Vagina (tissue), 2 donors: ENCODE measurements at regions not wholly inside any gene's neighbourhood (a gene's known extent, or its start where the extent isn't known, plus 50 kb on each side); places are given as distances from the start of the nearest gene placed in this dataset.

Source experiments
- DNase-seq, 2 donors: peaks; one replicate each; pipeline ENCODE4 v3.0.0-alpha.2; 2017; ENCODE audit errors: extremely low spot score in 2 of 2
- H3K27ac ChIP-seq: fragments of 200-600 bp; sonication (generic); one replicate; pipeline ENCODE4 v1.5.1; 2019
- H3K27me3 ChIP-seq: fragments of 200-600 bp; sonication (generic); one replicate; pipeline ENCODE4 v1.5.1; 2019
- H3K36me3 ChIP-seq, 2 donors: fragments of 200-600 bp; sonication (generic); one replicate each; pipeline ENCODE4 v1.5.1; 2017 to 2019
- H3K4me1 ChIP-seq: fragments of 200-600 bp; sonication (generic); one replicate; pipeline ENCODE4 v1.5.1; 2019
- H3K4me3 ChIP-seq, 2 donors: fragments of 200-600 bp; sonication (generic); 1 replicate in 1 of 2; 2 replicates in 1 of 2; pipeline ENCODE4 v1.5.1; 2016 to 2019
- H3K9me3 ChIP-seq: fragments of 200-600 bp; sonication (generic); one replicate; pipeline ENCODE4 v1.5.1; 2019
- POLR2A ChIP-seq, 2 donors: fragments of 450-650 bp; IDR thresholded peaks; one replicate each; pipeline ENCODE4 v1.6.1; 2017; ENCODE audit warnings: antibody characterized with exemption in 2 of 2, mild to moderate bottlenecking in 2 of 2, moderate library complexity in 2 of 2
- POLR2AphosphoS5 ChIP-seq, 2 donors: sonication (generic); formaldehyde crosslinking; IDR thresholded peaks; one replicate each; pipeline ENCODE4 v1.9.0; 2017; ENCODE audit warnings: antibody characterized with exemption in 2 of 2, mild to moderate bottlenecking in 2 of 2, low read depth in 1 of 2; ENCODE audit not compliant: insufficient read depth in 1 of 2
- intact Hi-C: fragments of 100-400 bp; cut with DNase I; formaldehyde crosslinking; loops from one replicate; pipeline ENCODE4 v1.15.1; 2023
- TF ChIP-seq, protein P1 (sequence below), 3 experiments: fragments of 450-650 bp in 2 of 3; fragments of 200-600 bp in 1 of 3; sonication (generic) in 1 of 3; IDR thresholded peaks; one replicate each; pipeline ENCODE4 v1.5.1; 2017 to 2019; ENCODE audit warnings: antibody characterized with exemption in 3 of 3, mild to moderate bottlenecking in 2 of 3, moderate library complexity in 2 of 3

DNA sequence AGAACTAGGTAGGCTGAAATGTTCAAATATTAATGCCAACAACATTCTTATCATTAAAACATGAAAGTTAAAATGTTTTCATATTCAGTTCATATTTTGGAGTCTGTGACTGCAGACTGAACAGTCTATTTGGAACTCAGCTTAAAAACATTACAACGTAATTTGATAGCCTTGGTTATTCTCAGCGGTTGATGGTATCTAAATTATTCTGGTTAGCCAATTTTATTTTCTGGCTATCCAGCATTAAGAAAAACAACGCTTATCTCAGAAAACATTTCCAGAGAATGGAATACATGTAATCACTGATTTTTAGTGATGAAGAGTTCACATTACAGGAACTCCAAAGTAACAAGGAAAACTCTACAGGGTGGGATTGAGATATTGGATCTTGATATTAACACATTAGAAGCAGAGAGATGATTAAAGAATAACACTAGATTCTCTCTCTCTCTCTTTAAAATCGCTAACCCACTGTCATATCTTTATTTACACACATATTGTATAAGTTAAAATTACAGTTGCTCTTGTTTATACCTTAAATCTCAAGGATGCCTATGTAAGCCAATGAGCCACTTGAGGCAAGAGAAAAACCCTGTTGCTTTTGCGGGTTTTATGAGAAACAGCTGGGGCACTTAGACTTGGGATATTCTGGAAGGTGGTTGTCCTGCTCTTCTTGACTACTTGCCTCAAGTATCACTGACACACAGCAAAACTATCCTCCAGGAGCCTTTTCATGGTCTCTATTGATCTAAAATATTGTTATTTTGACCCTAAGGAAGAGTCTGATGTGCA lies 84.9 kb downstream of the ICOS start:
- H3K9me3 ChIP-seq: no peaks in the 10 kb centered on the region
- H3K36me3 ChIP-seq: no peaks in the 10 kb centered on the region
- DNase-seq: no peak
- TF ChIP-seq, protein P1, sequence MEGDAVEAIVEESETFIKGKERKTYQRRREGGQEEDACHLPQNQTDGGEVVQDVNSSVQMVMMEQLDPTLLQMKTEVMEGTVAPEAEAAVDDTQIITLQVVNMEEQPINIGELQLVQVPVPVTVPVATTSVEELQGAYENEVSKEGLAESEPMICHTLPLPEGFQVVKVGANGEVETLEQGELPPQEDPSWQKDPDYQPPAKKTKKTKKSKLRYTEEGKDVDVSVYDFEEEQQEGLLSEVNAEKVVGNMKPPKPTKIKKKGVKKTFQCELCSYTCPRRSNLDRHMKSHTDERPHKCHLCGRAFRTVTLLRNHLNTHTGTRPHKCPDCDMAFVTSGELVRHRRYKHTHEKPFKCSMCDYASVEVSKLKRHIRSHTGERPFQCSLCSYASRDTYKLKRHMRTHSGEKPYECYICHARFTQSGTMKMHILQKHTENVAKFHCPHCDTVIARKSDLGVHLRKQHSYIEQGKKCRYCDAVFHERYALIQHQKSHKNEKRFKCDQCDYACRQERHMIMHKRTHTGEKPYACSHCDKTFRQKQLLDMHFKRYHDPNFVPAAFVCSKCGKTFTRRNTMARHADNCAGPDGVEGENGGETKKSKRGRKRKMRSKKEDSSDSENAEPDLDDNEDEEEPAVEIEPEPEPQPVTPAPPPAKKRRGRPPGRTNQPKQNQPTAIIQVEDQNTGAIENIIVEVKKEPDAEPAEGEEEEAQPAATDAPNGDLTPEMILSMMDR (IDR thresholded peaks at IDR 0.05): no peak
- TF ChIP-seq POLR2AphosphoS5 (IDR thresholded peaks at IDR 0.05; ENCODE audit: insufficient read depth in 1 of 2, low read depth in 1 of 2) (no peak), POLR2A (IDR thresholded peaks at IDR 0.05) (no peak)
- intact Hi-C loops: no loop called here
- H3K27me3 ChIP-seq: no peaks in the 10 kb centered on the region
- no peak overlapping the region for H3K4me3 ChIP-seq
- H3K27ac ChIP-seq: no peak overlapping the region
- H3K4me1 ChIP-seq: peaks cover 3% of the 10 kb centered on the region

GRCh38 chr2:204022550-204022949 lies 86.0 kb downstream of the ICOS start:
- H3K27me3 ChIP-seq: no peaks in the 10 kb centered on the region
- DNase-seq: no peak
- TF ChIP-seq, protein P1 (IDR thresholded peaks at IDR 0.05): no peak
- no peak for TF ChIP-seq POLR2AphosphoS5 (IDR thresholded peaks at IDR 0.05; ENCODE audit: insufficient read depth in 1 of 2, low read depth in 1 of 2)
- TF ChIP-seq POLR2A (IDR thresholded peaks at IDR 0.05): no peak
- no peak overlapping the region for H3K27ac ChIP-seq
- no peaks in the 10 kb centered on the region for H3K36me3 ChIP-seq
- peaks cover 3% of the 10 kb centered on the region for H3K4me1 ChIP-seq
- intact Hi-C loops: no loop called here
- H3K9me3 ChIP-seq: no peaks in the 10 kb centered on the region
- H3K4me3 ChIP-seq: no peak overlapping the region

DNA sequence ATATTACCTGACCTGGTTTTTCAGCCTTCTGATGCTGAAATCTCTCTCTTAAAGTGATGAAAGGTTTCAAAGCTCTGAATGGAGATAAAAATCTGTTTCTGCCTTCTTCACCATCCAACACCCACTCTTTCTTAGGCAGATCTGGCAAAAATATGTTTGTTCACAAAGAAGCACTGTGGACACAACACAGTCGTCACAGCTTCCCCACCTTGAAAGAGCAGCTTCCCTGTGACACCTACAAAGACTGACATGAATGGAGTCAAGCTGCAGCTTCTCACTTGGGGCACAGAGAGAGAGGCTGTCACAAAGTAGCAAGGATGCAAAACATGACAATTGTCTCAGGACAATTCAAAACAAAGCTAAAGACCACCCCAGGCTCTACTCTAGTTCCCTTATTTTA lies 86.5 kb downstream of the ICOS start:
- no peaks in the 10 kb centered on the region for H3K27me3 ChIP-seq
- no peaks in the 10 kb centered on the region for H3K9me3 ChIP-seq
- H3K4me1 ChIP-seq: peaks cover 3% of the 10 kb centered on the region
- no peaks in the 10 kb centered on the region for H3K36me3 ChIP-seq
- H3K27ac ChIP-seq: no peak overlapping the region
- TF ChIP-seq, protein P1 (IDR thresholded peaks at IDR 0.05): no peak
- TF ChIP-seq POLR2A (IDR thresholded peaks at IDR 0.05): no peak
- TF ChIP-seq POLR2AphosphoS5 (IDR thresholded peaks at IDR 0.05; ENCODE audit: insufficient read depth in 1 of 2, low read depth in 1 of 2): no peak
- H3K4me3 ChIP-seq: no peak overlapping the region
- no peak for DNase-seq
- intact Hi-C loops: no loop called here

GRCh38 chr2:204024503-204024902 lies 87.9 kb downstream of the ICOS start:
- H3K27ac ChIP-seq: no peak overlapping the region
- H3K4me1 ChIP-seq: peaks cover 3% of the 10 kb centered on the region
- intact Hi-C loops: no loop called here
- no peak overlapping the region for H3K4me3 ChIP-seq
- H3K9me3 ChIP-seq: no peaks in the 10 kb centered on the region
- peak in 1 of 2 donors; percentile 20 for TF ChIP-seq POLR2AphosphoS5 (IDR thresholded peaks at IDR 0.05; ENCODE audit: insufficient read depth in 1 of 2, low read depth in 1 of 2)
- TF ChIP-seq POLR2A (IDR thresholded peaks at IDR 0.05): no peak
- TF ChIP-seq, protein P1 (IDR thresholded peaks at IDR 0.05): peak in 1 of 3 experiments; percentile 29
- DNase-seq: no peak
- no peaks in the 10 kb centered on the region for H3K36me3 ChIP-seq
- no peaks in the 10 kb centered on the region for H3K27me3 ChIP-seq

- H3K36me3 ChIP-seq: no peaks in the 10 kb centered on the region
- H3K9me3 ChIP-seq: no peaks in the 10 kb centered on the region
- intact Hi-C loops: no loop called here
- TF ChIP-seq, protein P1 (IDR thresholded peaks at IDR 0.05): no peak
- TF ChIP-seq POLR2A (IDR thresholded peaks at IDR 0.05): no peak
- TF ChIP-seq POLR2AphosphoS5 (IDR thresholded peaks at IDR 0.05; ENCODE audit: insufficient read depth in 1 of 2, low read depth in 1 of 2): no peak
- no peak for DNase-seq
- H3K4me1 ChIP-seq: peaks cover 3% of the 10 kb centered on the region
- H3K4me3 ChIP-seq: no peak overlapping the region
- no peaks in the 10 kb centered on the region for H3K27me3 ChIP-seq
- H3K27ac ChIP-seq: no peak overlapping the region
Observed at GRCh38 chr2:204024906-204025475, 88.4 kb downstream of the ICOS start.
